SH-SY5Y (cell line): ENCODE measurements at regions not wholly inside any gene's neighbourhood (a gene's known extent, or its start where the extent isn't known, plus 50 kb on each side); places are given as distances from the start of the nearest gene placed in this dataset.

ENCODE experiments used
- GATA2 ChIP-seq: IDR thresholded peaks from 2 replicates; pipeline ENCODE4 v1.6.1; 2011; ENCODE audit warnings: mild to moderate bottlenecking, low read depth, low read length
- GATA3 ChIP-seq: IDR thresholded peaks from 2 replicates; pipeline ENCODE4 v1.6.1; 2011; ENCODE audit warnings: low read depth, mild to moderate bottlenecking, low read length, moderate library complexity

- no peak for TF ChIP-seq GATA3
- no peak for TF ChIP-seq GATA2
These were observed 170.8 kb upstream of the KLF14 start for GRCh38 chr7:130904792-130905191.

- TF ChIP-seq GATA2: no peak
- TF ChIP-seq GATA3: no peak
These were observed 172.6 kb upstream of the KLF14 start for GRCh38 chr7:130906575-130906974.

- no peak for TF ChIP-seq GATA2
These were observed 173.4 kb upstream of the KLF14 start for GRCh38 chr7:130907439-130907838.

GRCh38 chr7:130908345-130909160, 174.5 kb upstream of the KLF14 start:
- TF ChIP-seq GATA2 (no peak), GATA3 (no peak)

- no peak for TF ChIP-seq GATA2
- TF ChIP-seq GATA3: no peak
These were observed 175.3 kb upstream of the KLF14 start for GRCh38 chr7:130909161-130909836.

GRCh38 chr7:130909881-130910672, 176.1 kb upstream of the KLF14 start:
- TF ChIP-seq GATA2: no peak
- no peak for TF ChIP-seq GATA3

- TF ChIP-seq GATA2: no peak
These were observed 177.2 kb upstream of the KLF14 start for GRCh38 chr7:130910949-130911944.

GRCh38 chr7:130912082-130912861, 178.3 kb upstream of the KLF14 start:
- TF ChIP-seq GATA2 (no peak), GATA3 (no peak)

GRCh38 chr7:130912862-130913638, 179.0 kb upstream of the KLF14 start:
- TF ChIP-seq GATA3 (no peak), GATA2 (no peak)

GRCh38 chr7:130913639-130914553, 179.9 kb upstream of the KLF14 start:
- TF ChIP-seq GATA3 (no peak), GATA2 (no peak)
